GM12878 (cell line): ENCODE measurements at regions not wholly inside any gene's neighbourhood (a gene's known extent, or its start where the extent isn't known, plus 50 kb on each side); places are given as distances from the start of the nearest gene placed in this dataset.

Experiments used
- ATAC-seq: fragments of 200-7000 bp; cut with Tn5 transposase; 3 replicates; pipeline ENCODE4 v1.9.1; 2020; ENCODE audit warnings: mild to moderate bottlenecking, moderate library complexity
- BruUV-seq: library from RNA; stranded (reverse); fragments of 400-500 nt; replicated peaks from 2 replicates; lab custom pipeline; 2021; lab: Mats Ljungman, UMichigan
- CTCF ChIA-PET: fragments of 300-600 bp; sonication (Branson Sonifier 250); formaldehyde crosslinking; extraction: SDS; loops from one replicate; lab custom pipeline; 2021; ENCODE audit warnings: inconsistent platforms; lab: Yijun Ruan, JAX
- POLR2A ChIA-PET: fragments of 350-600 bp; formaldehyde crosslinking; extraction: SDS; loops from one replicate; lab custom pipeline; 2021; ENCODE audit warnings: inconsistent platforms; lab: Charles Lee
- RAD21 ChIA-PET: fragments of 300-600 bp; sonication (Branson Sonifier 250); formaldehyde crosslinking; loops from one replicate; lab custom pipeline; 2023; ENCODE audit warnings: antibody characterized with exemption; ENCODE audit not compliant: unreplicated experiment; lab: Charles Lee
- SMC1A ChIA-PET: fragments of 300-600 bp; sonication (Branson Sonifier 250); formaldehyde crosslinking; loops from one replicate; lab custom pipeline; 2023; ENCODE audit not compliant: unreplicated experiment, uncharacterized antibody; lab: Charles Lee
- DNase-seq: peaks from one replicate; pipeline ENCODE4 v3.0.0-alpha.2; 2011; ENCODE audit warnings: low read depth, low spot score
- FAIRE-seq: peaks from 3 replicates; lab custom pipeline; 2011; peaks lifted over from hg19 to GRCh38; lab: Jason Lieb, UNC
- H2AFZ ChIP-seq: 2 replicates; pipeline ENCODE4 v1.6.0; 2011; ENCODE audit warnings: low read depth, low read length, control low read depth; ENCODE audit not compliant: control insufficient read depth
- H3K27ac ChIP-seq: 2 replicates; pipeline ENCODE4 v1.5.1; 2011; ENCODE audit warnings: control low read depth; ENCODE audit not compliant: control insufficient read depth, insufficient read depth
- H3K27me3 ChIP-seq, 2 experiments: replicated peaks in 1 of 2; 2 replicates each; pipeline versions ENCODE4 v1.6.0 to v1.6.1; 2011; ENCODE audit warnings: low read length in 1 of 2; ENCODE audit not compliant: control insufficient read depth in 2 of 2, insufficient read depth in 2 of 2
- H3K36me3 ChIP-seq, 2 experiments: 2 replicates each; pipeline ENCODE4 v1.5.1; 2011; ENCODE audit warnings: low read length in 1 of 2; ENCODE audit not compliant: control insufficient read depth in 2 of 2, insufficient read depth in 2 of 2
- H3K4me1 ChIP-seq: 2 replicates; pipeline ENCODE4 v1.6.1; 2011; ENCODE audit warnings: mild to moderate bottlenecking, low read length, moderate library complexity, mixed read lengths; ENCODE audit not compliant: control insufficient read depth, insufficient read depth
- H3K4me2 ChIP-seq: 2 replicates; pipeline ENCODE4 v1.6.0; 2011; ENCODE audit warnings: control low read depth; ENCODE audit not compliant: control insufficient read depth, insufficient read depth
- H3K4me3 ChIP-seq: fragments of 200-600 bp; sonication (generic); 2 replicates; pipeline ENCODE4 v1.5.1; 2016
- H3K79me2 ChIP-seq: 2 replicates; pipeline ENCODE4 v1.6.0; 2011; ENCODE audit warnings: low read length; ENCODE audit not compliant: control insufficient read depth, insufficient read depth
- H3K9ac ChIP-seq: 2 replicates; pipeline ENCODE4 v1.8.0; 2011; ENCODE audit warnings: low read length, control low read depth, mixed read lengths; ENCODE audit not compliant: control insufficient read depth, insufficient read depth
- H3K9me3 ChIP-seq: replicated peaks from 3 replicates; pipeline ENCODE4 v1.5.1; 2011; ENCODE audit warnings: mild to moderate bottlenecking, low read length; ENCODE audit not compliant: control insufficient read depth, insufficient read depth
- H4K20me1 ChIP-seq: 2 replicates; pipeline ENCODE4 v1.6.0; 2011; ENCODE audit not compliant: control insufficient read depth, insufficient read depth
- CBX5 ChIP-seq: sonication (generic); IDR thresholded peaks from 2 replicates; pipeline ENCODE4 v1.6.1; 2016; ENCODE audit warnings: low read depth, moderate library complexity, mild to moderate bottlenecking, inconsistent platforms
- CHD2 ChIP-seq: IDR thresholded peaks from 2 replicates; pipeline ENCODE4 v1.6.1; 2011; ENCODE audit warnings: low read depth, low read length, improper control_type of control experiment, borderline replicate concordance
- EED ChIP-seq: sonication (generic); IDR thresholded peaks from 2 replicates; pipeline ENCODE4 v1.6.1; 2016; ENCODE audit warnings: antibody characterized with exemption, low read depth
- ETV6 ChIP-seq, 2 experiments: fragments of 450-650 bp in 1 of 2; IDR thresholded peaks in 1 of 2; conservative IDR thresholded peaks in 1 of 2; 2 replicates each; pipeline ENCODE4 v1.6.1; 2014; ENCODE audit warnings: antibody characterized with exemption in 1 of 2, borderline replicate concordance in 1 of 2, low read depth in 1 of 2, mild to moderate bottlenecking in 1 of 2, moderate library complexity in 1 of 2
- HDAC2 ChIP-seq: fragments of 200-600 bp; sonication (generic); IDR thresholded peaks from 2 replicates; pipeline ENCODE4 v1.6.1; 2017
- IRF3 ChIP-seq: fragments of 450-650 bp; IDR thresholded peaks from 2 replicates; pipeline ENCODE4 v1.6.1; 2014; ENCODE audit warnings: mild to moderate bottlenecking
- LARP7 ChIP-seq: fragments of 450-650 bp; IDR thresholded peaks from 2 replicates; pipeline ENCODE4 v1.6.1; 2017; ENCODE audit warnings: mild to moderate bottlenecking
- NFYA ChIP-seq: IDR thresholded peaks from 2 replicates; pipeline ENCODE4 v1.6.1; 2011; ENCODE audit warnings: low read depth, mild to moderate bottlenecking, low read length, improper control_type of control experiment, borderline replicate concordance
- NFYB ChIP-seq: IDR thresholded peaks from 2 replicates; pipeline ENCODE4 v1.6.1; 2011; ENCODE audit warnings: low read depth, mild to moderate bottlenecking, low read length, improper control_type of control experiment, moderate library complexity; ENCODE audit not compliant: insufficient read depth
- NR2C1 ChIP-seq: fragments of 450-650 bp; IDR thresholded peaks from 2 replicates; pipeline ENCODE4 v1.6.1; 2017; ENCODE audit warnings: antibody characterized with exemption, mild to moderate bottlenecking, moderate library complexity
- RB1 ChIP-seq: fragments of 450-650 bp; formaldehyde crosslinking; IDR thresholded peaks from 2 replicates; pipeline ENCODE4 v1.6.1; 2017; ENCODE audit warnings: mild to moderate bottlenecking, borderline replicate concordance
- SMARCA5 ChIP-seq: fragments of 450-650 bp; IDR thresholded peaks from 2 replicates; pipeline ENCODE4 v1.6.1; 2017; ENCODE audit warnings: mild to moderate bottlenecking
- SMC3 ChIP-seq: IDR thresholded peaks from 2 replicates; pipeline ENCODE4 v1.6.1; 2011; ENCODE audit warnings: low read length, improper control_type of control experiment, borderline replicate concordance
- USF2 ChIP-seq: IDR thresholded peaks from 2 replicates; pipeline ENCODE4 v1.6.1; 2011; ENCODE audit warnings: low read depth, low read length, improper control_type of control experiment, borderline replicate concordance
- WRNIP1 ChIP-seq: IDR thresholded peaks from 2 replicates; pipeline ENCODE4 v1.6.1; 2011; ENCODE audit warnings: low read depth, low read length, improper control_type of control experiment, borderline replicate concordance
- ZBED1 ChIP-seq: IDR thresholded peaks from 2 replicates; pipeline ENCODE4 v1.6.1; 2016; ENCODE audit warnings: borderline replicate concordance
- ZBTB33 ChIP-seq: fragments of 450-650 bp; IDR thresholded peaks from 2 replicates; pipeline ENCODE4 v1.6.1; 2017; ENCODE audit warnings: mild to moderate bottlenecking
- WGBS: methylation state at CpG from one replicate; pipeline ENCODE4 v1.1.6; 2016; ENCODE audit warnings: low lambda C conversion rate; ENCODE audit not compliant: insufficient replicate concordance, insufficient coverage; ENCODE audit errors: missing lambda C conversion rate; 5-methylcytosine and 5-hydroxymethylcytosine counted together
- in situ Hi-C: fragments of 300-500 bp; cut with MboI; formaldehyde crosslinking; loops from 9 replicates; pipeline ENCODE4 v1.14.3; 2018; ENCODE audit warnings: mixed read lengths
- intact Hi-C: fragments of 100-400 bp; cut with micrococcal nuclease; formaldehyde crosslinking; loops from one replicate; pipeline ENCODE4 v1.14.2; 2022; ENCODE audit not compliant: unreplicated experiment

- Histone ChIP-seq H3K9me3 (no peaks in the 10 kb centered on the region), H3K4me1 (no peaks in the 10 kb centered on the region), H3K27ac (no peak overlapping the region), H3K36me3 (no peaks in the 10 kb centered on the region), H3K4me3 (no peak overlapping the region), H2AFZ (no peak overlapping the region), H4K20me1 (no peaks in the 10 kb centered on the region), H3K27me3 (no peaks in the 10 kb centered on the region), H3K4me2 (no peak overlapping the region), H3K79me2 (no peaks in the 10 kb centered on the region), H3K9ac (no peak overlapping the region)
- intact Hi-C loops = no loop called here
- no peak for DNase-seq
- SMC1A ChIA-PET = interaction anchor here (0.5 kb wide), 1 partner anchor 143 kb away, joined by 3 read pairs; no protein-coding TSS in a partner anchor
- FAIRE-seq = no peak
- RAD21 ChIA-PET = no interaction called here
- CTCF ChIA-PET = interaction anchor here (1.0 to 1.1 kb wide), 2 partner anchors 14 to 21 kb away, joined by 3 to 4 read pairs; no protein-coding TSS in a partner anchor
- POLR2A ChIA-PET = interaction anchor here (0.6 kb wide), 1 partner anchor 54 kb away, joined by 3 read pairs; no protein-coding TSS in a partner anchor
- ATAC-seq = no peak
- WGBS = 0% methylated on average over 3 of the region's 3 CpGs
- in situ Hi-C loops = no loop called here
- no TSS peak for BruUV-seq
- TF ChIP-seq CBX5 = no peak
- no peak for TF ChIP-seq IRF3
- no peak for TF ChIP-seq EED
- no peak for TF ChIP-seq ETV6 (conservative IDR thresholded peaks at IDR 0.05 in 1 of 2, IDR thresholded peaks at IDR 0.05 in 1 of 2; ENCODE audit: borderline replicate concordance in 1 of 2, low read depth in 1 of 2)
- TF ChIP-seq NFYB = no peak
- TF ChIP-seq ZBTB33 = no peak
- no peak for TF ChIP-seq ZBED1
- no peak for TF ChIP-seq WRNIP1
- no peak for TF ChIP-seq CHD2
- TF ChIP-seq HDAC2 = no peak
- TF ChIP-seq LARP7 = no peak
- no peak for TF ChIP-seq USF2
- no peak for TF ChIP-seq NFYA
- no peak for TF ChIP-seq RB1
- no peak for TF ChIP-seq SMC3
- TF ChIP-seq NR2C1 = no peak
- TF ChIP-seq SMARCA5 = no peak
Measured at GRCh38 chr2:57204364-57204763, 842.2 kb upstream of the VRK2 start.
